ENCODE measurements at regions not wholly inside any gene's neighbourhood (a gene's known extent, or its start where the extent isn't known, plus 50 kb on each side); places are given as distances from the start of the nearest gene placed in this dataset.

DNA sequence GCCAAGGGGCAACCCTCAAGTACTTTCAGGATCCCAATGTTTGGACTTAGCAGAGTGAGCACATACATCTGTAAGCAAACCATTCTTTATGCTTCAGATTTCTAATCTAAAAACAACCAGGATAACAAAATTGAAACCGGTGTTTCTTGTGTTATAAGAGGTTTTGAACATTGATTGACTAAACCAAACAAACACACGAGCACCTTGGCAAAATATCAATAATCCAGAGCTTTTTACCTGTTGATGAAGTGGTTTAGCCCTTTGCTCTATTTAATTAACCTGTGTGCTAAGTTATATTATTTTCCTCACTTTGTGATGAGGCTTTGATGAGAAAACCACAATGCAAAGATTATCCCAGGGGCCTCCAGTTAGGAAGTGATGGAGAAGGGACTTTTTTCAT is 255.3 kb upstream of the CXXC4 start:
- intact Hi-C loops (cut with DNase I): no loop called here
- Histone ChIP-seq H3K27me3 (no peaks in the 10 kb centered on the region), H3K4me1 (peaks cover 0 to 15% (median 10%) of the 10 kb centered on the region in 4 donors), H3K27ac (replicated peaks in 1 of 4) (no peak overlapping the region), H3K9me3 (no peaks in the 10 kb centered on the region), H3K4me3 (no peak overlapping the region), H3K36me3 (no peaks in the 10 kb centered on the region)
- 64% methylated on average over 2 of the region's 2 CpGs for WGBS
- no peak for DNase-seq (ENCODE audit: extremely low spot score)
- TF ChIP-seq POLR2AphosphoS5 (IDR thresholded peaks at IDR 0.05) (no peak), POLR2A (IDR thresholded peaks at IDR 0.05; ENCODE audit: low read depth) (no peak), EP300 (IDR thresholded peaks at IDR 0.05) (no peak)
- TF ChIP-seq, protein P1, sequence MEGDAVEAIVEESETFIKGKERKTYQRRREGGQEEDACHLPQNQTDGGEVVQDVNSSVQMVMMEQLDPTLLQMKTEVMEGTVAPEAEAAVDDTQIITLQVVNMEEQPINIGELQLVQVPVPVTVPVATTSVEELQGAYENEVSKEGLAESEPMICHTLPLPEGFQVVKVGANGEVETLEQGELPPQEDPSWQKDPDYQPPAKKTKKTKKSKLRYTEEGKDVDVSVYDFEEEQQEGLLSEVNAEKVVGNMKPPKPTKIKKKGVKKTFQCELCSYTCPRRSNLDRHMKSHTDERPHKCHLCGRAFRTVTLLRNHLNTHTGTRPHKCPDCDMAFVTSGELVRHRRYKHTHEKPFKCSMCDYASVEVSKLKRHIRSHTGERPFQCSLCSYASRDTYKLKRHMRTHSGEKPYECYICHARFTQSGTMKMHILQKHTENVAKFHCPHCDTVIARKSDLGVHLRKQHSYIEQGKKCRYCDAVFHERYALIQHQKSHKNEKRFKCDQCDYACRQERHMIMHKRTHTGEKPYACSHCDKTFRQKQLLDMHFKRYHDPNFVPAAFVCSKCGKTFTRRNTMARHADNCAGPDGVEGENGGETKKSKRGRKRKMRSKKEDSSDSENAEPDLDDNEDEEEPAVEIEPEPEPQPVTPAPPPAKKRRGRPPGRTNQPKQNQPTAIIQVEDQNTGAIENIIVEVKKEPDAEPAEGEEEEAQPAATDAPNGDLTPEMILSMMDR (IDR thresholded peaks at IDR 0.05): no peak

DNA sequence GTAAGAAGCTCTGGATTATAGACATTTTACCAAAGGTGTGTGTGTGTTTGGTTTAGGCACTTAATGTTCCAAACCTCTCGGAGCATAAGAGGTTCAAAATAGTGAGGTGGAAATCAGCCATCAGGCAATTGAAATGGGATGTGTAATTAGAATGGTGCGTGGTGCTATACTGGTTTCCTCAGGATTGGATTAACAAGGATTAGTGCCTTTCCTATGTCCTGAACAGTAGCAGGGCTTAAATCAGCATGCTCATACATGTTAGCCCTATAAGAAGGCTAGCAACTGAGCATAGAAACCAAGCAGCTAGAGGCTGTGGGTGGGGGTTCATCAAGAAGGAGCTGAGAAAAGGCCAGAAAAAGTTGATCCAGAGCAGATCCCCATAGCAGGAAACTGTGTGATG is 256.8 kb upstream of the CXXC4 start:
- Histone ChIP-seq H3K9me3 (no peaks in the 10 kb centered on the region), H3K4me3 (no peak overlapping the region), H3K36me3 (no peaks in the 10 kb centered on the region), H3K27me3 (no peaks in the 10 kb centered on the region), H3K4me1 (peaks cover 0 to 15% (median 10%) of the 10 kb centered on the region in 4 donors), H3K27ac (replicated peaks in 1 of 4) (no peak overlapping the region)
- TF ChIP-seq, protein P1 (IDR thresholded peaks at IDR 0.05): no peak
- TF ChIP-seq EP300 (IDR thresholded peaks at IDR 0.05) (no peak), POLR2AphosphoS5 (IDR thresholded peaks at IDR 0.05) (no peak), POLR2A (IDR thresholded peaks at IDR 0.05; ENCODE audit: low read depth) (no peak)
- intact Hi-C loops (cut with DNase I): no loop called here
- DNase-seq (ENCODE audit: extremely low spot score): no peak
- 93% methylated on average over 2 of the region's 2 CpGs for WGBS

DNA sequence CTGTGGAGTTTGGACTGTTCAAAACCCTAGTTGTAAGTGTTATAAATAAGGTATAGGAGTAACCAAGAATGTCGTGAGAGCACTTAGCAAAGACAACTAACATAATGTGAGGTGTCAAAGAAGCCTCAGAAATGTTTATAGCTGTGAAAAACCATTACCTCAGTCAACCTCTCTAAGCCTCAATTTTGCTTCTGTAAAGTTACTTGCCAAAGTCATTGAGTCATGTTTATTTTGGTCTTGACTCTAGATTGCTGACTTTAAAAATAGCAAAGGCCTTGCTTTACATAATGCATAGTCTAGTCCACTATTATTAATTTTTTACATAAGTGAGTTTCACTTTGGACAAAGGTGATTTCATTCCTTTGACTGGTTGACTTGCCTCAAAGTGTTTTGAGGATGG is 257.6 kb upstream of the CXXC4 start:
- no peaks in the 10 kb centered on the region for H3K27me3 ChIP-seq
- DNase-seq (ENCODE audit: extremely low spot score): no peak
- H3K4me3 ChIP-seq: no peak overlapping the region
- no peaks in the 10 kb centered on the region for H3K9me3 ChIP-seq
- no peaks in the 10 kb centered on the region for H3K36me3 ChIP-seq
- intact Hi-C loops (cut with DNase I): no loop called here
- TF ChIP-seq POLR2A (IDR thresholded peaks at IDR 0.05; ENCODE audit: low read depth): no peak
- no peak for TF ChIP-seq EP300 (IDR thresholded peaks at IDR 0.05)
- no peak for TF ChIP-seq POLR2AphosphoS5 (IDR thresholded peaks at IDR 0.05)
- TF ChIP-seq, protein P1 (IDR thresholded peaks at IDR 0.05): no peak
- WGBS: 16% methylated on average over 1 of the region's 1 CpG
- peaks cover 0 to 15% (median 10%) of the 10 kb centered on the region in 4 donors for H3K4me1 ChIP-seq
- H3K27ac ChIP-seq (replicated peaks in 1 of 4): peak overlapping the region in 1 of 4 donors; percentile 34

GRCh38 chr4:104756837-104757236 is 262.1 kb upstream of the CXXC4 start:
- H3K36me3 ChIP-seq: no peaks in the 10 kb centered on the region
- intact Hi-C loops (cut with DNase I): no loop called here
- H3K27me3 ChIP-seq: no peaks in the 10 kb centered on the region
- peaks cover 0 to 14% (median 7%) of the 10 kb centered on the region in 4 donors for H3K4me1 ChIP-seq
- WGBS: 81% methylated on average over 1 of the region's 1 CpG
- H3K4me3 ChIP-seq: no peak overlapping the region
- H3K27ac ChIP-seq (replicated peaks in 1 of 4): no peak overlapping the region
- DNase-seq (ENCODE audit: extremely low spot score): no peak
- no peaks in the 10 kb centered on the region for H3K9me3 ChIP-seq
- TF ChIP-seq, protein P1 (IDR thresholded peaks at IDR 0.05): no peak
- TF ChIP-seq POLR2AphosphoS5 (IDR thresholded peaks at IDR 0.05) (no peak), POLR2A (IDR thresholded peaks at IDR 0.05; ENCODE audit: low read depth) (no peak), EP300 (IDR thresholded peaks at IDR 0.05) (no peak)

DNA sequence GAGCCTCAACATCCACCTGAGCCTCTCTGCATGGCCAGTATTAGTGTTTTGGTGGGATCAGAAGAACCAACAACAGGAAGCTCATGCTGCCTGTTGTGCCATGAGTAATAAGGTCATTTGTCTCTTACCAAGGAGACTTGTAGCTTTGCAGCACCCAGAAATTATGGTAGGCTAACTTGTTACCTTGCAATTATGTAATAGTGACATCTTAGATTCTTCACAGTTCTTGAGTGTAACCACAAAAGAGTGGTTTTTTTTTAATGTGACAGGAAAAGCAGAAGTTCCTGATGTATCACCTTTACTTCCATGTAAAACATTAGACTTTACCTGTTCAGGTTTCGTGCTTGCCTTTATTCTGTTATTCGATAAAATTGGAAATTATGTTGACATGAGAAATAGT is 263.9 kb upstream of the CXXC4 start:
- intact Hi-C loops (cut with DNase I): no loop called here
- DNase-seq (ENCODE audit: extremely low spot score): no peak
- Histone ChIP-seq H3K27me3 (no peaks in the 10 kb centered on the region), H3K9me3 (no peaks in the 10 kb centered on the region), H3K27ac (replicated peaks in 1 of 4) (no peak overlapping the region), H3K36me3 (no peaks in the 10 kb centered on the region), H3K4me3 (no peak overlapping the region), H3K4me1 (peaks cover 3 to 9% (median 6%) of the 10 kb centered on the region in 4 donors)
- no peak for TF ChIP-seq POLR2A (IDR thresholded peaks at IDR 0.05; ENCODE audit: low read depth)
- TF ChIP-seq, protein P1 (IDR thresholded peaks at IDR 0.05): no peak
- TF ChIP-seq EP300 (IDR thresholded peaks at IDR 0.05): no peak
- no peak for TF ChIP-seq POLR2AphosphoS5 (IDR thresholded peaks at IDR 0.05)
- WGBS: 91% methylated on average over 2 of the region's 2 CpGs

Measured in esophagus muscularis mucosa (tissue), 4 donors.